ENCODE measurements at regions not wholly inside any gene's neighbourhood (a gene's known extent, or its start where the extent isn't known, plus 50 kb on each side); places are given as distances from the start of the nearest gene placed in this dataset.

GRCh38 chr6:113328886-113329381, 528.2 kb upstream of the MARCKS start:
- no peak for TF ChIP-seq NR2F2 (IDR thresholded peaks at IDR 0.05)
- TF ChIP-seq HNF4G (IDR thresholded peaks at IDR 0.05): no peak
- TF ChIP-seq TAF1 (conservative IDR thresholded peaks at IDR 0.05): no peak
- no peak for TF ChIP-seq GABPA (IDR thresholded peaks at IDR 0.05 in 1 of 2, conservative IDR thresholded peaks at IDR 0.05 in 1 of 2)
- TF ChIP-seq HNF4A (conservative IDR thresholded peaks at IDR 0.05): no peak
- no peak for TF ChIP-seq FOXA1 (IDR thresholded peaks at IDR 0.05)
- TF ChIP-seq JUND (IDR thresholded peaks at IDR 0.05): no peak
- no peak for TF ChIP-seq SP1 (IDR thresholded peaks at IDR 0.05)
- Histone ChIP-seq H3K27me3 (ENCODE audit: control insufficient read depth in 4 of 4, insufficient read depth in 4 of 4, low read length in 3 of 4) (peaks cover 0 to 3% (median 0%) of the 10 kb centered on the region in 4 donors), H3K9me3 (ENCODE audit: control insufficient read depth in 4 of 4, low read length in 3 of 4) (no peaks in the 10 kb centered on the region), H3K36me3 (ENCODE audit: control insufficient read depth in 4 of 4, insufficient read depth in 3 of 4, low read depth in 1 of 4, low read length in 3 of 4) (no peaks in the 10 kb centered on the region), H3K4me3 (ENCODE audit: low read depth in 1 of 3, low read length in 3 of 3) (no peak overlapping the region), H3K9ac (ENCODE audit: low read depth in 1 of 2, low read length in 2 of 2) (no peak overlapping the region), H3K27ac (ENCODE audit: low read depth in 1 of 2, low read length in 2 of 2) (no peak overlapping the region), H3K4me1 (ENCODE audit: control insufficient read depth in 4 of 4, insufficient read depth in 4 of 4, low read length in 3 of 4) (no peaks in the 10 kb centered on the region)
- 91% methylated on average over 4 of the region's 4 CpGs for WGBS
- DNase-seq (ENCODE audit: low spot score): no peak

DNA sequence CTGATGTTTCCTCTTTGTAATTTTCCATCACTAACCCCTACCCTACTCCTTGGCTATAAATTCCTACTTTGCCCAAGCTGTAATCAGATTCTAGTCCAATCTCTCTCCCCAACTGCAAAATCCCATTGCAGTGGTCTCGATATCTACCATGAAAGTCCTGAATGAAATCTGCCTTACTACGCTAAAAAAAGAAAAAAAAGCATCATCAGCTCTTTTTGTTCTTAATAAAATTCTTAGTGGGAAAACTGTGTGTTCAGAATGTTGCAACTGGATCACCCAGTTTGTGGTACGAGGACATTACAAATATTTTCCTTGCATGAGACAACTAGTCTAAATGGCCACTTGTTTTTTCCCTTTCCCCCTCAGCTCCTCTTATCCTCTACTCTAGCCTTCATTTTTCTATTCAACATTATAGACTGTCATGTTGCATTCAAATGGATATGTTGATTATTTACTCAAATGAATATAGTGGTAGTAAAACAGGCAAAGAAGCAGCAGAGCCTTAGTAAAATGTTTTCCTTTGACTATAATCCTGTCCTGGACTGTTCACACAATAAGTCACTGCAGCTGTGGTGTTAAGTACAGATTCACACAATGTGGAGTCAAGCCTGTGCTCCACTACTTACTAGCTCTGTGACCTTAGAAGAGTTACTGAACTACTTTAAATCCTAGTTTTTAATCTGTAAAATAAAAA, 527.1 kb upstream of the MARCKS start:
- H3K36me3 ChIP-seq (ENCODE audit: control insufficient read depth in 4 of 4, insufficient read depth in 3 of 4, low read depth in 1 of 4, low read length in 3 of 4): no peaks in the 10 kb centered on the region
- WGBS: 85% methylated on average over 3 of the region's 3 CpGs
- peaks cover 0 to 3% (median 0%) of the 10 kb centered on the region in 4 donors for H3K27me3 ChIP-seq (ENCODE audit: control insufficient read depth in 4 of 4, insufficient read depth in 4 of 4, low read length in 3 of 4)
- H3K27ac ChIP-seq (ENCODE audit: low read depth in 1 of 2, low read length in 2 of 2): no peak overlapping the region
- no peak overlapping the region for H3K9ac ChIP-seq (ENCODE audit: low read depth in 1 of 2, low read length in 2 of 2)
- H3K9me3 ChIP-seq (ENCODE audit: control insufficient read depth in 4 of 4, low read length in 3 of 4): no peaks in the 10 kb centered on the region
- no peaks in the 10 kb centered on the region for H3K4me1 ChIP-seq (ENCODE audit: control insufficient read depth in 4 of 4, insufficient read depth in 4 of 4, low read length in 3 of 4)
- H3K4me3 ChIP-seq (ENCODE audit: low read depth in 1 of 3, low read length in 3 of 3): no peak overlapping the region
- TF ChIP-seq JUND (IDR thresholded peaks at IDR 0.05) (no peak), RXRA (IDR thresholded peaks at IDR 0.05) (no peak), CTCF (IDR thresholded peaks at IDR 0.05; ENCODE audit: low read depth, low read length, missing input control) (no peak), ATF3 (IDR thresholded peaks at IDR 0.05) (no peak), RAD21 (IDR thresholded peaks at IDR 0.05) (no peak), ZBTB33 (IDR thresholded peaks at IDR 0.05) (no peak), MAX (IDR thresholded peaks at IDR 0.05) (no peak), TAF1 (conservative IDR thresholded peaks at IDR 0.05) (no peak), FOXA2 (IDR thresholded peaks at IDR 0.05) (no peak)
- no peak for DNase-seq (ENCODE audit: low spot score)

DNA sequence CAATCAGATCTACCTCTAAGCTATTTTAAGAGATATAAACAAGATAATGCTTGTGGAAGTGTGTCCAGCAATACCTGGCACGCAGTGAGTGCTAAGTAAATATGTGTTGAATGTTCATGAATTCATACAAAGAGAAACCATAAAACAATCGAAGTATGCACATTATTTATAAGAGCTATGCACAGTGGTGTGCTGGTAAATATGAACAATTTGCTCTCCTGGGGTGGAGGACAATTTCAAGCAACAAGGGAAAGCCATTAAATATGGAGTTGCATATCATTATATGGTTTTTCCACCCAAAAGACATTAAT, 526.6 kb upstream of the MARCKS start:
- H3K9ac ChIP-seq (ENCODE audit: low read depth in 1 of 2, low read length in 2 of 2): no peak overlapping the region
- H3K36me3 ChIP-seq (ENCODE audit: control insufficient read depth in 4 of 4, insufficient read depth in 3 of 4, low read depth in 1 of 4, low read length in 3 of 4): no peaks in the 10 kb centered on the region
- no peak overlapping the region for H3K4me3 ChIP-seq (ENCODE audit: low read depth in 1 of 3, low read length in 3 of 3)
- no peaks in the 10 kb centered on the region for H3K4me1 ChIP-seq (ENCODE audit: control insufficient read depth in 4 of 4, insufficient read depth in 4 of 4, low read length in 3 of 4)
- H3K27ac ChIP-seq (ENCODE audit: low read depth in 1 of 2, low read length in 2 of 2): no peak overlapping the region
- 74% methylated on average over 2 of the region's 2 CpGs for WGBS
- DNase-seq (ENCODE audit: low spot score): no peak
- H3K9me3 ChIP-seq (ENCODE audit: control insufficient read depth in 4 of 4, low read length in 3 of 4): no peaks in the 10 kb centered on the region
- peaks cover 0 to 3% (median 0%) of the 10 kb centered on the region in 4 donors for H3K27me3 ChIP-seq (ENCODE audit: control insufficient read depth in 4 of 4, insufficient read depth in 4 of 4, low read length in 3 of 4)
- TF ChIP-seq CTCF (IDR thresholded peaks at IDR 0.05; ENCODE audit: low read depth, low read length, missing input control) (no peak), FOXA2 (IDR thresholded peaks at IDR 0.05) (no peak), ATF3 (IDR thresholded peaks at IDR 0.05) (no peak), MAX (IDR thresholded peaks at IDR 0.05) (no peak), NR2F2 (IDR thresholded peaks at IDR 0.05) (no peak), RXRA (IDR thresholded peaks at IDR 0.05) (no peak), HNF4G (IDR thresholded peaks at IDR 0.05) (no peak), HNF4A (conservative IDR thresholded peaks at IDR 0.05) (no peak), SP1 (IDR thresholded peaks at IDR 0.05) (no peak), ZBTB33 (IDR thresholded peaks at IDR 0.05) (no peak)
